Hepatocyte (in vitro differentiated cells): ENCODE measurements at regions not wholly inside any gene's neighbourhood (a gene's known extent, or its start where the extent isn't known, plus 50 kb on each side); places are given as distances from the start of the nearest gene placed in this dataset.

Experiments used
- DNase-seq: peaks from one replicate; pipeline ENCODE4 v3.0.0-alpha.2; 2016; ENCODE audit warnings: low spot score
- H2AFZ ChIP-seq: fragments of 200-600 bp; sonication (generic); 2 replicates; pipeline ENCODE4 v1.6.0; 2016; ENCODE audit warnings: antibody characterized with exemption, mild to moderate bottlenecking
- H3K27ac ChIP-seq: fragments of 200-600 bp; sonication (generic); 2 replicates; pipeline ENCODE4 v1.5.1; 2016; ENCODE audit warnings: mild to moderate bottlenecking
- H3K27me3 ChIP-seq: fragments of 200-600 bp; sonication (generic); 2 replicates; pipeline ENCODE4 v1.6.1; 2016
- H3K36me3 ChIP-seq: fragments of 200-600 bp; sonication (generic); replicated peaks from 2 replicates; pipeline ENCODE4 v1.5.1; 2016; ENCODE audit warnings: low read depth; ENCODE audit not compliant: insufficient read depth
- H3K4me1 ChIP-seq: fragments of 200-600 bp; sonication (generic); 2 replicates; pipeline ENCODE4 v1.5.1; 2016; ENCODE audit warnings: mild to moderate bottlenecking, moderate library complexity; ENCODE audit not compliant: insufficient read depth
- H3K4me2 ChIP-seq: fragments of 200-600 bp; sonication (generic); 2 replicates; pipeline ENCODE4 v1.6.0; 2016
- H3K4me3 ChIP-seq: fragments of 200-600 bp; sonication (generic); 2 replicates; pipeline ENCODE4 v1.5.1; 2016; ENCODE audit warnings: mild to moderate bottlenecking
- H3K79me2 ChIP-seq: fragments of 200-600 bp; sonication (generic); 2 replicates; pipeline ENCODE4 v1.6.0; 2017; ENCODE audit warnings: mild to moderate bottlenecking
- H3K9me2 ChIP-seq: fragments of 200-600 bp; sonication (generic); replicated peaks from 2 replicates; pipeline ENCODE4 v1.6.0; 2017; ENCODE audit warnings: mild to moderate bottlenecking; ENCODE audit not compliant: insufficient read depth
- H3K9me3 ChIP-seq: fragments of 200-600 bp; sonication (generic); 2 replicates; pipeline ENCODE4 v1.5.1; 2016; ENCODE audit warnings: low read depth, mild to moderate bottlenecking
- H4K20me1 ChIP-seq: fragments of 200-600 bp; sonication (generic); 2 replicates; pipeline ENCODE4 v1.6.0; 2016; ENCODE audit warnings: mild to moderate bottlenecking; ENCODE audit not compliant: insufficient read depth, poor library complexity, severe bottlenecking
- EZH2 ChIP-seq: fragments of 200-600 bp; sonication (generic); IDR thresholded peaks from 2 replicates; pipeline ENCODE4 v1.6.1; 2016; ENCODE audit warnings: antibody characterized with exemption, mild to moderate bottlenecking, borderline replicate concordance
- EZH2phosphoT487 ChIP-seq: fragments of 200-600 bp; sonication (generic); IDR thresholded peaks from one replicate; pipeline ENCODE4 v1.6.1; 2018; ENCODE audit warnings: antibody characterized with exemption, mild to moderate bottlenecking, low read depth, moderate library complexity; ENCODE audit not compliant: unreplicated experiment, severe bottlenecking
- WGBS: methylation state at CpG from one replicate; pipeline ENCODE4 v1.1.6; 2016; ENCODE audit warnings: low lambda C conversion rate; ENCODE audit errors: missing lambda C conversion rate; 5-methylcytosine and 5-hydroxymethylcytosine counted together
- TF ChIP-seq, protein P1 (sequence below): fragments of 200-600 bp; sonication (generic); IDR thresholded peaks from 2 replicates; pipeline ENCODE4 v1.5.1; 2016; ENCODE audit warnings: antibody characterized with exemption, mild to moderate bottlenecking; ENCODE audit not compliant: poor library complexity

DNA sequence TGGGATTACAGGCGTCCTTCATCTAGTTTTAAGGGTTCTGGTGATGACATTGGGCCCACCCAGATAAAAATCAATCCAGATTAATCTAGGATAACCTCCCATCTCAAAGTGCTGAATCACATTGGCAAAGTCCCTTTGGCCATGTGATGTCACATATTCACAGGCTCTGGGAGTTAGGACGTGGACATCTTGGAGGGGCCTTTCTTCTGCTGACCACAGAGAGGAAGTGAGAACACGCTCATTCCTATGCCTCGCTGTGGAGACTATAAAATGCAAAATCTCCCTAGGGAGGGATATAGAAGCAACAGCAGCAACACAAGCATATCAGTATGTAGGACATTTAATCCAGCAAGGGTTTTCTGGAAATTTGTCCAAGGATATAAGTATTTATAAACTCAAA lies 266.0 kb upstream of the PITRM1 start:
- H3K4me2 ChIP-seq, result no peak overlapping the region
- H3K27ac ChIP-seq, result no peak overlapping the region
- H3K36me3 ChIP-seq, result no peaks in the 10 kb centered on the region
- H3K9me2 ChIP-seq, result no peaks in the 10 kb centered on the region
- no peaks in the 10 kb centered on the region for H3K79me2 ChIP-seq
- H4K20me1 ChIP-seq, result no peaks in the 10 kb centered on the region
- H3K9me3 ChIP-seq, result no peaks in the 10 kb centered on the region
- TF ChIP-seq EZH2 (no peak), EZH2phosphoT487 (no peak)
- TF ChIP-seq, protein P1, sequence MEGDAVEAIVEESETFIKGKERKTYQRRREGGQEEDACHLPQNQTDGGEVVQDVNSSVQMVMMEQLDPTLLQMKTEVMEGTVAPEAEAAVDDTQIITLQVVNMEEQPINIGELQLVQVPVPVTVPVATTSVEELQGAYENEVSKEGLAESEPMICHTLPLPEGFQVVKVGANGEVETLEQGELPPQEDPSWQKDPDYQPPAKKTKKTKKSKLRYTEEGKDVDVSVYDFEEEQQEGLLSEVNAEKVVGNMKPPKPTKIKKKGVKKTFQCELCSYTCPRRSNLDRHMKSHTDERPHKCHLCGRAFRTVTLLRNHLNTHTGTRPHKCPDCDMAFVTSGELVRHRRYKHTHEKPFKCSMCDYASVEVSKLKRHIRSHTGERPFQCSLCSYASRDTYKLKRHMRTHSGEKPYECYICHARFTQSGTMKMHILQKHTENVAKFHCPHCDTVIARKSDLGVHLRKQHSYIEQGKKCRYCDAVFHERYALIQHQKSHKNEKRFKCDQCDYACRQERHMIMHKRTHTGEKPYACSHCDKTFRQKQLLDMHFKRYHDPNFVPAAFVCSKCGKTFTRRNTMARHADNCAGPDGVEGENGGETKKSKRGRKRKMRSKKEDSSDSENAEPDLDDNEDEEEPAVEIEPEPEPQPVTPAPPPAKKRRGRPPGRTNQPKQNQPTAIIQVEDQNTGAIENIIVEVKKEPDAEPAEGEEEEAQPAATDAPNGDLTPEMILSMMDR, result no peak
- DNase-seq, result no peak
- H3K27me3 ChIP-seq, result no peaks in the 10 kb centered on the region
- no peak overlapping the region for H2AFZ ChIP-seq
- WGBS, result 88% methylated on average over 4 of the region's 4 CpGs
- H3K4me1 ChIP-seq, result peaks cover 5% of the 10 kb centered on the region
- H3K4me3 ChIP-seq, result no peak overlapping the region

DNA sequence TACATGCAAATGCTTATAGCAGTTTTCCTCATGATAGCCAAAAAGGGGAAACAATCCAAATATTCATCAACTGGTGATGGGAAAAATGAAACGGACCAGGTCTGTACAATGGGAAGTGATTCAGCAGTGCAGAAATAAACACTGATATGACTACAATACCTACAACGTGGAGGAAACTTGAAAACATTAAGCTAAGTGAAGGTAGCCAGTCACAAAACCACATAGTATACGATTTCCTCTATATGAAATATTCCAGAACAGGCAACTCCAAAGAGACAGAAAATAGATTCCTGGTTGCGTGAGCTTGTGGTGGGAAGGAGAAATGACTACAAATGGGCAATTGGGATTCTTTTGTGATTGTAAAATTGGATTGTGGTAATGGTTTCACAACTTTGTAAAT lies 263.1 kb upstream of the PITRM1 start:
- Histone ChIP-seq H3K36me3 (no peaks in the 10 kb centered on the region), H3K4me3 (no peak overlapping the region), H3K4me2 (no peak overlapping the region), H3K4me1 (peaks cover 5% of the 10 kb centered on the region), H3K9me3 (no peaks in the 10 kb centered on the region), H4K20me1 (no peaks in the 10 kb centered on the region), H3K9me2 (no peaks in the 10 kb centered on the region), H3K27me3 (no peaks in the 10 kb centered on the region), H3K79me2 (no peaks in the 10 kb centered on the region), H3K27ac (no peak overlapping the region), H2AFZ (no peak overlapping the region)
- no peak for TF ChIP-seq EZH2phosphoT487
- no peak for TF ChIP-seq EZH2
- TF ChIP-seq, protein P1, result no peak
- DNase-seq, result no peak
- WGBS, result 72% methylated on average over 4 of the region's 4 CpGs

DNA sequence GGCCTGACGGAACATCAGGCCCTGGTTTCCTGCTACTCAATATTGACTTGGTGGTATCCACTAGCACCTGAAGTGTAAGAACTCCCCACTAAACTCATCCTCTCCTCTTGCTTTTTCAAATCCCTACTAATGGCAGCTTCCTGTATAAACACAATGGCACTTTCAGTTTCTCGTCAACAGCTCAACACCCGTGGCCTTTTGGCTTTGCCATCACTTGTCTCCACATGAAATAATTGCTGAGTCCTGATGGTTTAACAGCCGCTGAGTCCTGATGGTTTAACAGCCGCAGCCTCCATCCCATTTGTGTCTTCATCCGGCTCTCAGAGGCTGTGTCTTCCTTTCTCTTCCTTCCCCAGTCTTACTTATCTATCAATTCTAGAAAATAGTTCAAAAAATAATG lies 261.4 kb upstream of the PITRM1 start:
- no peaks in the 10 kb centered on the region for H3K9me3 ChIP-seq
- no peaks in the 10 kb centered on the region for H3K79me2 ChIP-seq
- TF ChIP-seq EZH2 (no peak), EZH2phosphoT487 (no peak)
- TF ChIP-seq, protein P1, result no peak
- H3K9me2 ChIP-seq, result no peaks in the 10 kb centered on the region
- 90% methylated on average over 6 of the region's 6 CpGs for WGBS
- no peak overlapping the region for H2AFZ ChIP-seq
- H3K27me3 ChIP-seq, result no peaks in the 10 kb centered on the region
- H3K27ac ChIP-seq, result no peak overlapping the region
- H3K4me1 ChIP-seq, result peaks cover 5% of the 10 kb centered on the region
- H3K36me3 ChIP-seq, result no peaks in the 10 kb centered on the region
- DNase-seq, result no peak
- H3K4me3 ChIP-seq, result no peak overlapping the region
- H3K4me2 ChIP-seq, result no peak overlapping the region
- H4K20me1 ChIP-seq, result no peaks in the 10 kb centered on the region

DNA sequence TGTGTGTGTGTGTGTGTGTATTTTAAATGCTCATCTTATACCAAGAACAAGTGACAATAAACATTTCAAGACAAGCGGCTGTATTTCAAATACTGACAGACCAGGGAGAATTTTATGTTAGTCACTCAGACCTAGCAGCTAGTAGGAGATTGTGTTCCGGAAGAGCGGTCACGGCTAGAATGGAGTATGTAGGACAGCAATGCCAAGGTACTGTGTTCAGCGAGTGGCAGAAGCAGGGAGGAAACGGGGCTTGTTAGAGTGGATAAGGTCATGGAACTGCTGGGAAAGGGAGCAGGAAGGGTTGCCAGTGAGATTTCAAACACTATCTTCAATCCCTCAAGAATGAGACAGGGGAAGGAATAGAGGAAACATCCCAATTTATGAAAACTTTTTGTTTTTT lies 260.5 kb upstream of the PITRM1 start:
- no peaks in the 10 kb centered on the region for H3K9me2 ChIP-seq
- H3K4me2 ChIP-seq, result no peak overlapping the region
- no peak overlapping the region for H2AFZ ChIP-seq
- H3K4me3 ChIP-seq, result no peak overlapping the region
- H4K20me1 ChIP-seq, result no peaks in the 10 kb centered on the region
- DNase-seq, result no peak
- WGBS, result 93% methylated on average over 6 of the region's 6 CpGs
- no peaks in the 10 kb centered on the region for H3K27me3 ChIP-seq
- no peaks in the 10 kb centered on the region for H3K36me3 ChIP-seq
- TF ChIP-seq EZH2phosphoT487, result no peak
- TF ChIP-seq, protein P1, result no peak
- no peak for TF ChIP-seq EZH2
- no peaks in the 10 kb centered on the region for H3K79me2 ChIP-seq
- peaks cover 5% of the 10 kb centered on the region for H3K4me1 ChIP-seq
- H3K27ac ChIP-seq, result no peak overlapping the region
- H3K9me3 ChIP-seq, result no peaks in the 10 kb centered on the region
